NCI-H69 (cell line): ENCODE measurements at regions not wholly inside any gene's neighbourhood (a gene's known extent, or its start where the extent isn't known, plus 50 kb on each side); places are given as distances from the start of the nearest gene placed in this dataset.

ENCODE experiments used
- DNase-seq: peaks from one replicate; lab custom pipeline; 2025; lab: John Stamatoyannopoulos, UW

GRCh38 chr20:9919271-9920014 lies 80.6 kb upstream of the PAK5 start:
- DNase-seq, result no peak

DNA sequence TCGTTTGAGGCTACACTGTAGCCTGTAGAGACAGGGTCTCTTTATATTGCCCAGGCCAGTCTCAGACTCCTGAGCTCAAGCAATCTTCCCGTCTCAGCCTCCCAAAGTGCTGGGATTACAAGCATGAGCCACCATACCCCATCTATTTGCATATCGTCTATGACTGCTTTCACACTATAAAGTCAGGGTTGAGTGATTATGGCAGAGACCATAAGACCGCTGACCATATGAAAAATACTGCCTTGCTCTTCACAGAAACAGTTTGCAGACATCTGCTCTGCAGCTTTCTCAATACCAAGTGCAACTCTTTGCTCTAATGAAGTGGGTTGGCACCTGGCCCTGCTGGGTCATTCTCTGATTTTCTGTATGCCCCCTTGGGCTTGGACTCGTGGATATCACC lies 79.5 kb upstream of the PAK5 start:
- DNase-seq, result no peak

GRCh38 chr20:9916761-9917160 lies 77.9 kb upstream of the PAK5 start:
- no peak for DNase-seq

- peak; percentile 73 for DNase-seq
Observed at GRCh38 chr20:9912858-9913434, 74.1 kb upstream of the PAK5 start.

- no peak for DNase-seq
Observed at GRCh38 chr20:9912290-9912689, 73.4 kb upstream of the PAK5 start.

DNA sequence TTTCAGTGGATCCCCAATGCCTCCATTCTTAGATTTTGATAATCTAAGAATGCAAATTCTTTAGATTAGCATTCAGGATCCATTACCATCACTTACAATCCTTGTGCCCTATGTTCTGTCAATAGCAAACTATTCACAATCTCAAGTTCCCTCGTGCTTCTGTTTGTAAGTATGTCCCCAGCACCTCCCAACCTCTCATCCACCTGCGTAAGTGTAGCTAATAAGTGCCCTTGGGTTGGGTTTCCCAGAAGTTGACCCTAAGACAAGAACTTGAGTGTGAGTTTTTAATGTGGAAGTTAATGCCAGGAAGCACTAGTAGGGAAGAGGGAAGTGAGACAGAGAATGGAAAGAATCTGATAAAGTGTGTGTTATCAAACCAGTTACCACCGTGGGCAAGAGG lies 72.6 kb upstream of the PAK5 start:
- no peak for DNase-seq

GRCh38 chr20:9909167-9909566 lies 70.3 kb upstream of the PAK5 start:
- no peak for DNase-seq

- DNase-seq, result peak; percentile 49
Observed at GRCh38 chr20:9903048-9903655, 64.3 kb upstream of the PAK5 start.

GRCh38 chr20:9889270-9889981 lies 50.5 kb upstream of the PAK5 start:
- no peak for DNase-seq
